ENCODE measurements at regions not wholly inside any gene's neighbourhood (a gene's known extent, or its start where the extent isn't known, plus 50 kb on each side); places are given as distances from the start of the nearest gene placed in this dataset.

- H3K27me3 ChIP-seq (ENCODE audit: control insufficient read depth, insufficient read depth, low read length) = no peaks in the 10 kb centered on the region
- no peak overlapping the region for H3K4me3 ChIP-seq (ENCODE audit: low read length)
- H3K9ac ChIP-seq (ENCODE audit: low read length) = no peak overlapping the region
- H3K9me3 ChIP-seq (ENCODE audit: control insufficient read depth, low read depth, low read length) = no peaks in the 10 kb centered on the region
- H3K27ac ChIP-seq (ENCODE audit: low read length) = no peak overlapping the region
- H3K36me3 ChIP-seq (ENCODE audit: control insufficient read depth, low read depth, low read length) = no peaks in the 10 kb centered on the region
- no peaks in the 10 kb centered on the region for H3K4me1 ChIP-seq (ENCODE audit: control insufficient read depth, low read depth, low read length)
Observed at GRCh38 chr6:78101387-78101786, 448.5 kb downstream of the MEI4 start.

DNA sequence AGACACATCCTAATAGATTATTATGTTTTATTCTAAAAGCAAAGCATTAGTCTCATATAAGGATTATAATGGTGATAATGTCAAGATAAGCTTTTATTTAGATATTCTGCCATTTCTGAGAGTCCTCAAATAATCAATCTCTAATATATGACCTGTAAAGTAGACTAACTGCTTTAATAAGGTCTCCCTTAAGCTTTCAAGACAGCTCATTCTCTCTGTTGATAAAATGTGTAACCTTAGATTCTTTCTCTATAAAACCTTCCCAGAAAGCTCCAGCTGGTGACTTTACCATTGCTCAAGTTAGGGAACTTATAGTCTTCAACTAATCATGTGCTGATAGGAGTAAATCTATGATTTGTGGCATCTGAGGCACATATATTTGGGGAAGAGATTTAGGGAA, 457.8 kb downstream of the MEI4 start:
- H3K27ac ChIP-seq (ENCODE audit: low read length) = no peak overlapping the region
- H3K4me3 ChIP-seq (ENCODE audit: low read length) = no peak overlapping the region

DNA sequence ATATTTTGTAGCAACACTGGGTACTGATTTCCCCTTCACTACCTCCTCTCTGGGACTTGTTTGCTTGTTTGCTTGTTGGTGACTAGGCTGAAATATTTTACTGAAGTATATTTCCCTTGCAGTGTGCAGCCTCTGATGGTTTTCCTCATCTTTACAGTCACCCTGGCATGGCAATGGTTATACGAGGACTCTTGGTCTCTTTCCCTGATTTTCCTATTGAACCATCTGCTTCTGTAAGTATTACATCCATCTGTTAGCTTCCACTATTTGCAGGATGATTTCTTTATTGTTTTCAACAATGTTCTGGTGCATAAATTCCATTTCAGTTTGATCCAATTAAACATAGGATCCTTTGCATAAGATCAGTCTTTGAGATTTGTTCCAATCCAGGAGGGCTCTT, 465.1 kb downstream of the MEI4 start:
- H3K9me3 ChIP-seq (ENCODE audit: control insufficient read depth, low read depth, low read length) = no peaks in the 10 kb centered on the region
- H3K4me1 ChIP-seq (ENCODE audit: control insufficient read depth, low read depth, low read length) = no peaks in the 10 kb centered on the region
- H3K27ac ChIP-seq (ENCODE audit: low read length) = no peak overlapping the region
- no peak overlapping the region for H3K4me3 ChIP-seq (ENCODE audit: low read length)
- H3K36me3 ChIP-seq (ENCODE audit: control insufficient read depth, low read depth, low read length) = no peaks in the 10 kb centered on the region
- H3K9ac ChIP-seq (ENCODE audit: low read length) = no peak overlapping the region
- H3K27me3 ChIP-seq (ENCODE audit: control insufficient read depth, insufficient read depth, low read length) = no peaks in the 10 kb centered on the region

More for the DNA sequence above, 457.8 kb downstream of the MEI4 start:
- H3K36me3 ChIP-seq (ENCODE audit: control insufficient read depth, low read depth, low read length) = no peaks in the 10 kb centered on the region
- no peaks in the 10 kb centered on the region for H3K9me3 ChIP-seq (ENCODE audit: control insufficient read depth, low read depth, low read length)
- no peaks in the 10 kb centered on the region for H3K4me1 ChIP-seq (ENCODE audit: control insufficient read depth, low read depth, low read length)
- no peak overlapping the region for H3K9ac ChIP-seq (ENCODE audit: low read length)
- H3K27me3 ChIP-seq (ENCODE audit: control insufficient read depth, insufficient read depth, low read length) = no peaks in the 10 kb centered on the region

GRCh38 chr6:78131521-78131920, 478.7 kb downstream of the MEI4 start:
- Histone ChIP-seq H3K4me3 (ENCODE audit: low read length) (no peak overlapping the region), H3K9me3 (ENCODE audit: control insufficient read depth, low read depth, low read length) (no peaks in the 10 kb centered on the region), H3K36me3 (ENCODE audit: control insufficient read depth, low read depth, low read length) (no peaks in the 10 kb centered on the region), H3K4me1 (ENCODE audit: control insufficient read depth, low read depth, low read length) (no peaks in the 10 kb centered on the region), H3K27me3 (ENCODE audit: control insufficient read depth, insufficient read depth, low read length) (no peaks in the 10 kb centered on the region), H3K9ac (ENCODE audit: low read length) (no peak overlapping the region), H3K27ac (ENCODE audit: low read length) (no peak overlapping the region)

- Histone ChIP-seq H3K27me3 (ENCODE audit: control insufficient read depth, insufficient read depth, low read length) (no peaks in the 10 kb centered on the region), H3K4me3 (ENCODE audit: low read length) (no peak overlapping the region), H3K27ac (ENCODE audit: low read length) (no peak overlapping the region), H3K4me1 (ENCODE audit: control insufficient read depth, low read depth, low read length) (no peaks in the 10 kb centered on the region), H3K9ac (ENCODE audit: low read length) (no peak overlapping the region), H3K9me3 (ENCODE audit: control insufficient read depth, low read depth, low read length) (no peaks in the 10 kb centered on the region), H3K36me3 (ENCODE audit: control insufficient read depth, low read depth, low read length) (no peaks in the 10 kb centered on the region)
Observed at GRCh38 chr6:78132671-78133410, 480.0 kb downstream of the MEI4 start.

GRCh38 chr6:78150425-78150824, 497.6 kb downstream of the MEI4 start:
- Histone ChIP-seq H3K36me3 (ENCODE audit: control insufficient read depth, low read depth, low read length) (no peaks in the 10 kb centered on the region), H3K27me3 (ENCODE audit: control insufficient read depth, insufficient read depth, low read length) (no peaks in the 10 kb centered on the region), H3K9me3 (ENCODE audit: control insufficient read depth, low read depth, low read length) (no peaks in the 10 kb centered on the region), H3K4me3 (ENCODE audit: low read length) (no peak overlapping the region), H3K4me1 (ENCODE audit: control insufficient read depth, low read depth, low read length) (no peaks in the 10 kb centered on the region), H3K9ac (ENCODE audit: low read length) (no peak overlapping the region), H3K27ac (ENCODE audit: low read length) (no peak overlapping the region)

DNA sequence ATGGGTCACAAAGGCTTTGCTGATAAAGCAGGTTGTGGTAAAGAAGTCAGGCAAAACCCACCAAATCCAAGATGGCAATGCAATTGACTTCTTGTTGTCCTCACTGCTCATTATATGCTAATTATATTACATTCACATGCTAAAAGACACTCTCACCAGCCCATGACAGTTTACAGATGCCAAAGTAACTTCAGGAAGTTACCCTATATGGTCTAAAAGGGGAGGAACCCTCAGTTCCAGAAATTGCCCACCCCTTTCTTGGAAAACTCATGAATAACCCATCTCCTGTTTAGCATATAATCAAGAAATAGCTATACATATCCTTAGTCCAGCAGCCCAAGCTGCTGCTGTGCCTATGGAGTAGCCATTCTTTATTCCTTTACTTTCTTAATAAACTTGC, 501.1 kb downstream of the MEI4 start:
- Histone ChIP-seq H3K27me3 (ENCODE audit: control insufficient read depth, insufficient read depth, low read length) (no peaks in the 10 kb centered on the region), H3K9me3 (ENCODE audit: control insufficient read depth, low read depth, low read length) (no peaks in the 10 kb centered on the region), H3K4me1 (ENCODE audit: control insufficient read depth, low read depth, low read length) (no peaks in the 10 kb centered on the region), H3K9ac (ENCODE audit: low read length) (no peak overlapping the region), H3K36me3 (ENCODE audit: control insufficient read depth, low read depth, low read length) (no peaks in the 10 kb centered on the region), H3K4me3 (ENCODE audit: low read length) (no peak overlapping the region), H3K27ac (ENCODE audit: low read length) (no peak overlapping the region)

DNA sequence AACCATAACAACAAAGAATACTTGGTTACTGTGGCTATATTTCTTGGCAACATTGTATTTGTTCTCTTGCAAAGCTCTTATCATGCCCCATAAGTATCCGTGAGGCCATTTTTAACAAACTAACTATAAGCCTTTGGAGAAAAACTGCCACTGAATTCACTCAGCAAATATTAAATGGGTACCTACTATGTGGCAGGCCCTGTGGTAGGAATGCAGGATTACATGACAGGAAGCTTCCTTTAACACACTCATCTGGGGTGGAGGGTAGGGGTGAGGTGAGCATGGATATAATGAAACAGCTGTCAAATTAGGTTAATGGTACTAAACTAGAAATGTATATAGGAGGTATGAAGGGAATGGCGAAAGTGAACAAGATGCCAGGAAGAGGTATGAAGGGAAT, 504.8 kb downstream of the MEI4 start:
- no peaks in the 10 kb centered on the region for H3K27me3 ChIP-seq (ENCODE audit: control insufficient read depth, insufficient read depth, low read length)
- no peak overlapping the region for H3K27ac ChIP-seq (ENCODE audit: low read length)
- no peaks in the 10 kb centered on the region for H3K36me3 ChIP-seq (ENCODE audit: control insufficient read depth, low read depth, low read length)
- no peaks in the 10 kb centered on the region for H3K4me1 ChIP-seq (ENCODE audit: control insufficient read depth, low read depth, low read length)
- no peak overlapping the region for H3K4me3 ChIP-seq (ENCODE audit: low read length)
- H3K9ac ChIP-seq (ENCODE audit: low read length) = no peak overlapping the region
- H3K9me3 ChIP-seq (ENCODE audit: control insufficient read depth, low read depth, low read length) = no peaks in the 10 kb centered on the region

DNA sequence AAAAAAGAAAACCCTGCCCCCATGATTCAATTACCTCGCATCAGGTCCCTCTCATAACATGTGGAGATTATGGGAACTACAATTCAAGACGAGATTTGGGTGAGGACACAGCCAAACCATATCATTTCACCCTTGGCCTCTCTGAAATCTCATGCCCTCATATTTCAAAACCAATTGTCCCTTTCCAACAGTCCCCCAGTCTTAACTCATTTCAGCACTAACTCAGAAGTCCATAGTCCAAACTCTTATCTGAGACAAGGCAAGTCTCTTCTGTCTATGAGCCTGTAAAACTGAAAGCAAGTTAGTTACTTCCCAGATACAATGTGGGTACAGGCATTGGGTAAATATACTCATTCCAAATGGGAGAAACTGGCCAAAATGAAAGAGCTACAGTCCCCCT, 536.1 kb downstream of the MEI4 start:
- Histone ChIP-seq H3K4me1 (ENCODE audit: control insufficient read depth, low read depth, low read length) (no peaks in the 10 kb centered on the region), H3K27ac (ENCODE audit: low read length) (no peak overlapping the region), H3K4me3 (ENCODE audit: low read length) (no peak overlapping the region), H3K9ac (ENCODE audit: low read length) (no peak overlapping the region), H3K9me3 (ENCODE audit: control insufficient read depth, low read depth, low read length) (no peaks in the 10 kb centered on the region), H3K27me3 (ENCODE audit: control insufficient read depth, insufficient read depth, low read length) (peaks cover 38% of the 10 kb centered on the region), H3K36me3 (ENCODE audit: control insufficient read depth, low read depth, low read length) (no peaks in the 10 kb centered on the region)

GRCh38 chr6:78192057-78192456, 539.2 kb downstream of the MEI4 start:
- no peaks in the 10 kb centered on the region for H3K36me3 ChIP-seq (ENCODE audit: control insufficient read depth, low read depth, low read length)
- no peak overlapping the region for H3K27ac ChIP-seq (ENCODE audit: low read length)
- H3K9ac ChIP-seq (ENCODE audit: low read length) = no peak overlapping the region
- H3K9me3 ChIP-seq (ENCODE audit: control insufficient read depth, low read depth, low read length) = no peaks in the 10 kb centered on the region
- H3K27me3 ChIP-seq (ENCODE audit: control insufficient read depth, insufficient read depth, low read length) = peaks cover 51% of the 10 kb centered on the region
- H3K4me1 ChIP-seq (ENCODE audit: control insufficient read depth, low read depth, low read length) = no peaks in the 10 kb centered on the region
- no peak overlapping the region for H3K4me3 ChIP-seq (ENCODE audit: low read length)

DNA sequence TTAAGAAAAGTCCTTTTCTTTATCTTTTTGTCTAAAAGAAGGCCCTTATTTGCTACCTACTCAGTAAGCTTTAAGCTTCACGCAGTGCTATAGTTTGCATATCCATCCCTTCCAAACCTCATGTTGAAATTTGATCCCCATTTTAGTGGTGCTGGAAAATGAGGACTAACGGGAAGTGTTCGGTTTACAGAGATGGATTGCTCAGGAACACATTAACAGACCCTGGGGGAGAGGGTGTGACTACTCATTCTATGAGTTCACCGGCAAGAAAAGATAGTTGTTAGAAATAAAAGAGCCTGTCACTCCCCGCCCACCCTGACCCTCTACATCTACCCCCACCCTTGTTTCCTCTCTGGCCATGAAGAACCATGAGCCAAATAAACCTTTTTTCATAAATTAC, 546.2 kb downstream of the MEI4 start:
- Histone ChIP-seq H3K9me3 (ENCODE audit: control insufficient read depth, low read depth, low read length) (no peaks in the 10 kb centered on the region), H3K4me1 (ENCODE audit: control insufficient read depth, low read depth, low read length) (no peaks in the 10 kb centered on the region), H3K27ac (ENCODE audit: low read length) (no peak overlapping the region), H3K4me3 (ENCODE audit: low read length) (no peak overlapping the region), H3K9ac (ENCODE audit: low read length) (no peak overlapping the region), H3K27me3 (ENCODE audit: control insufficient read depth, insufficient read depth, low read length) (peaks cover 12% of the 10 kb centered on the region), H3K36me3 (ENCODE audit: control insufficient read depth, low read depth, low read length) (no peaks in the 10 kb centered on the region)

- Histone ChIP-seq H3K27me3 (ENCODE audit: control insufficient read depth, insufficient read depth, low read length) (no peaks in the 10 kb centered on the region), H3K27ac (ENCODE audit: low read length) (no peak overlapping the region), H3K4me1 (ENCODE audit: control insufficient read depth, low read depth, low read length) (no peaks in the 10 kb centered on the region), H3K4me3 (ENCODE audit: low read length) (no peak overlapping the region), H3K9ac (ENCODE audit: low read length) (no peak overlapping the region), H3K36me3 (ENCODE audit: control insufficient read depth, low read depth, low read length) (no peaks in the 10 kb centered on the region), H3K9me3 (ENCODE audit: control insufficient read depth, low read depth, low read length) (no peaks in the 10 kb centered on the region)
Observed at GRCh38 chr6:78222226-78222625, 569.4 kb downstream of the MEI4 start.
